ENCODE measurements at regions not wholly inside any gene's neighbourhood (a gene's known extent, or its start where the extent isn't known, plus 50 kb on each side); places are given as distances from the start of the nearest gene placed in this dataset.

DNA sequence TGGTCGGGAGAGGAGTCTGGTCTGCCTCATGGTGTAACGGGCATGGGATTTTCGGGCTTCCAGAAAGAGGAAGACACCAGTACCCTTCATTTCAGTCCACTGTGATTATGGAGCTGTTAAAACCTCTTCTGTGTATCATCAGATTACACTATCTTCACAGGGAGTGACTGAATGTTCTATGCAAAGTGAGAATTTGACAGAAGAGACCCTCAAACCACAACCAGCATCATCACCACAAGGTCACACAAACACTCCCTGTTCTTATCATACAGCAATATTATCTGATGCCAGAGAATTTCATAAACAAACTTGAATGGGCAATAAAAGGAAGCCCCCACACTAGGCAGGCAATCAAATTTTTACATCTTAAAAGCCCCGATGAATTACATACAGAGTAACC is 164.2 kb downstream of the PDGFRA start:
- TF ChIP-seq, protein P1, sequence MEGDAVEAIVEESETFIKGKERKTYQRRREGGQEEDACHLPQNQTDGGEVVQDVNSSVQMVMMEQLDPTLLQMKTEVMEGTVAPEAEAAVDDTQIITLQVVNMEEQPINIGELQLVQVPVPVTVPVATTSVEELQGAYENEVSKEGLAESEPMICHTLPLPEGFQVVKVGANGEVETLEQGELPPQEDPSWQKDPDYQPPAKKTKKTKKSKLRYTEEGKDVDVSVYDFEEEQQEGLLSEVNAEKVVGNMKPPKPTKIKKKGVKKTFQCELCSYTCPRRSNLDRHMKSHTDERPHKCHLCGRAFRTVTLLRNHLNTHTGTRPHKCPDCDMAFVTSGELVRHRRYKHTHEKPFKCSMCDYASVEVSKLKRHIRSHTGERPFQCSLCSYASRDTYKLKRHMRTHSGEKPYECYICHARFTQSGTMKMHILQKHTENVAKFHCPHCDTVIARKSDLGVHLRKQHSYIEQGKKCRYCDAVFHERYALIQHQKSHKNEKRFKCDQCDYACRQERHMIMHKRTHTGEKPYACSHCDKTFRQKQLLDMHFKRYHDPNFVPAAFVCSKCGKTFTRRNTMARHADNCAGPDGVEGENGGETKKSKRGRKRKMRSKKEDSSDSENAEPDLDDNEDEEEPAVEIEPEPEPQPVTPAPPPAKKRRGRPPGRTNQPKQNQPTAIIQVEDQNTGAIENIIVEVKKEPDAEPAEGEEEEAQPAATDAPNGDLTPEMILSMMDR (IDR thresholded peaks at IDR 0.05) = no peak
- H3K27ac ChIP-seq = no peak overlapping the region
- H3K9me3 ChIP-seq = no peaks in the 10 kb centered on the region
- no peaks in the 10 kb centered on the region for H3K36me3 ChIP-seq
- no peaks in the 10 kb centered on the region for H3K27me3 ChIP-seq
- no peaks in the 10 kb centered on the region for H3K4me1 ChIP-seq (ENCODE audit: control insufficient read depth in 1 of 2, insufficient read depth in 1 of 2, low read depth in 1 of 2, low read length in 1 of 2)
- H3K4me3 ChIP-seq (ENCODE audit: low read depth in 1 of 2, low read length in 1 of 2) = no peak overlapping the region

DNA sequence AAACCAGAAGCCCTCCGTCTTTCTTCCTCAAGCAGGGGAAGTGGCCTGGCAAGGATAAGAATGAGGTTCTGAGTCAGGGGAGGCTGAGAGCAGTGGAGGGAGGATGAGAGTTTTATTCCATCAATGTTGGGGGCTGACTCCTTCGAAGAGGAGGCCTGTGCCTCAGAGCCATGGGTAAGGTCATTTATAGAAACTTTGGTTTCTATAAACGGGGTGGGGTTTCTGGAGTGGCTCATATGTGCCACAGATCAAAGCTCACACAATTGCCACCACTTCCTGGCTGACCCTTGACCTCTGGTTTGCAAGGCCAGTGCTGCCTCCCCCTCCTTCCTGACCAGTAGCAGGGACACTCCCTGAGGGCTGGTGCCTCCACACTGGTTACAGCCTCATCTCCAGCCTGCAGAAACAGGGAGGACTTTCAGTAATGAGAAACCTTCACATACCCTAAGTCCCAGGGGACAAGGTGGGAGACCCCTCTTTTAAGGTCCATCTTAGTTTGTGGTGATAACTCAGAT is 166.0 kb downstream of the PDGFRA start:
- no peak overlapping the region for H3K4me3 ChIP-seq (ENCODE audit: low read depth in 1 of 2, low read length in 1 of 2)
- no peak overlapping the region for H3K27ac ChIP-seq
- H3K36me3 ChIP-seq = no peaks in the 10 kb centered on the region
- no peaks in the 10 kb centered on the region for H3K27me3 ChIP-seq
- no peaks in the 10 kb centered on the region for H3K9me3 ChIP-seq
- TF ChIP-seq, protein P1 (IDR thresholded peaks at IDR 0.05) = no peak
- H3K4me1 ChIP-seq (ENCODE audit: control insufficient read depth in 1 of 2, insufficient read depth in 1 of 2, low read depth in 1 of 2, low read length in 1 of 2) = no peaks in the 10 kb centered on the region

DNA sequence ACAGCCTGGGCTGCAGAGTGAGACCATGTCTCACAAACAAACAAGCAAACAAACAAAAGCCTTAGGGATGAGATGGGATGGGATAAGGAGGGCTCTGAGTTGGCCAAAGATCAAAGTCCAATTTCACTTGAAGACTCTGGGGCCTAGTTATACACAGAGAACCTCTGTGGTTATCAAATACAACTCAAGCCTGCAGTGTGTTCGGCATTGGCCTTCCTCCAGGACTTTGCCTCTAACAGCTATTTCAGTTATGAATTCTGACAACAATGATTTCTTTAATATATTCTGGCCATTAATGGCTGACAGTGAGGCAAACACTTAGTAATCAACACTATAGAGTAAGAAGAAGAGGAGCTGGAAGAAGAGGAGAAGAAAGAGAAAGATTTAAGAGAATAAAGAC is 171.1 kb downstream of the PDGFRA start:
- Histone ChIP-seq H3K4me3 (ENCODE audit: low read depth in 1 of 2, low read length in 1 of 2) (no peak overlapping the region), H3K27me3 (no peaks in the 10 kb centered on the region), H3K9me3 (no peaks in the 10 kb centered on the region), H3K4me1 (ENCODE audit: control insufficient read depth in 1 of 2, insufficient read depth in 1 of 2, low read depth in 1 of 2, low read length in 1 of 2) (no peaks in the 10 kb centered on the region), H3K36me3 (no peaks in the 10 kb centered on the region), H3K27ac (no peak overlapping the region)
- TF ChIP-seq, protein P1 (IDR thresholded peaks at IDR 0.05) = no peak

DNA sequence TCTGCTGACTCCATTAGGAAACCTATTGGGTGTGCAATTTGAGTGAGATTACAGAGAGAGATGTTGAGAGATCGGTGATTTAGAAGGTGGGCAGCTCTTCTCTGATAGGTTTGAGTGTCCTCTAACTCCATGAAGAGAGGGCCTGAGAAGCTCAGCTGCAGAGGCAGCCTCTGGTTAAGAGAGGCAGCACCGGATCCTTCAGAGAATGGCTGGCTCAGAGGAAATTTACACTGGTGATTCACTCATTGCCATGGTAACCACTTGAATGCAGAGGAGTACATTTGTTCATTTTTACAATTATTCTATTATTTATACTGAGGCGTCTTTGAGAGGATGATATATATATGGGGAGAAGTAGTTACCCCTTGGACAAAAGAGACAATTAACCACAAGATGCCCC is 171.7 kb downstream of the PDGFRA start:
- Histone ChIP-seq H3K4me3 (ENCODE audit: low read depth in 1 of 2, low read length in 1 of 2) (no peak overlapping the region), H3K4me1 (ENCODE audit: control insufficient read depth in 1 of 2, insufficient read depth in 1 of 2, low read depth in 1 of 2, low read length in 1 of 2) (no peaks in the 10 kb centered on the region), H3K36me3 (no peaks in the 10 kb centered on the region), H3K27ac (no peak overlapping the region), H3K9me3 (no peaks in the 10 kb centered on the region), H3K27me3 (no peaks in the 10 kb centered on the region)
- TF ChIP-seq, protein P1 (IDR thresholded peaks at IDR 0.05) = no peak

DNA sequence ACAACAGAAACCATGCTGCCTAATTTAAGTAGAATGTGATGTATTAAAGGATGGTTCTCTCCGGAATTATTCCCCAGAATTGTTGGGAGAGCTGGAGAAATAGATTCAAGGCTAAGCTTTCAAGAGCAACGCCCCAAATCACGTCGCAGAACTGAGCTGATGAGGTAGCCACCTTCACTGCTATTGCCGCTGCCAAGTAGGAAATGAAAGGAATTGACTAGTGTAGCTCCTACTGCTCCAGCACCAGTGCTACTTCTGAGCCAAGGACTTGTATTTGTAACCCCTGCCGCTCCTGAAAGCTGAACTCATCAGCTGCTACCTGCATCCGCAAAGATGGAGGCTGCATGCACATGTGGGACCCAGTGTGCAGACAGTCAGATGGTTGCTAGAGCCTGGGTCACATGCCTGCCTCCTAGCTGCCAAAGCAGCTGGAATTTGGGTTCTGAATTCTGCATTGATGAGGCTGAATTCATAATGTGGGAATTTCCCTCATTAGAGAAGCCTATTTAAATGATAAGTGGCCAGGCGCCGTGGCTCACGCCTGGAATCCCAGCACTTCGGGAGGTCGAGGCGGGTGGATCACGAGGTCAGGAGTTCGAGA is 173.9 kb downstream of the PDGFRA start:
- TF ChIP-seq, protein P1 (IDR thresholded peaks at IDR 0.05) = no peak
- H3K4me1 ChIP-seq (ENCODE audit: control insufficient read depth in 1 of 2, insufficient read depth in 1 of 2, low read depth in 1 of 2, low read length in 1 of 2) = no peaks in the 10 kb centered on the region
- no peaks in the 10 kb centered on the region for H3K36me3 ChIP-seq
- H3K27ac ChIP-seq = no peak overlapping the region
- no peaks in the 10 kb centered on the region for H3K27me3 ChIP-seq
- no peak overlapping the region for H3K4me3 ChIP-seq (ENCODE audit: low read depth in 1 of 2, low read length in 1 of 2)
- no peaks in the 10 kb centered on the region for H3K9me3 ChIP-seq
